ENCODE measurements at regions not wholly inside any gene's neighbourhood (a gene's known extent, or its start where the extent isn't known, plus 50 kb on each side); places are given as distances from the start of the nearest gene placed in this dataset.

DNA sequence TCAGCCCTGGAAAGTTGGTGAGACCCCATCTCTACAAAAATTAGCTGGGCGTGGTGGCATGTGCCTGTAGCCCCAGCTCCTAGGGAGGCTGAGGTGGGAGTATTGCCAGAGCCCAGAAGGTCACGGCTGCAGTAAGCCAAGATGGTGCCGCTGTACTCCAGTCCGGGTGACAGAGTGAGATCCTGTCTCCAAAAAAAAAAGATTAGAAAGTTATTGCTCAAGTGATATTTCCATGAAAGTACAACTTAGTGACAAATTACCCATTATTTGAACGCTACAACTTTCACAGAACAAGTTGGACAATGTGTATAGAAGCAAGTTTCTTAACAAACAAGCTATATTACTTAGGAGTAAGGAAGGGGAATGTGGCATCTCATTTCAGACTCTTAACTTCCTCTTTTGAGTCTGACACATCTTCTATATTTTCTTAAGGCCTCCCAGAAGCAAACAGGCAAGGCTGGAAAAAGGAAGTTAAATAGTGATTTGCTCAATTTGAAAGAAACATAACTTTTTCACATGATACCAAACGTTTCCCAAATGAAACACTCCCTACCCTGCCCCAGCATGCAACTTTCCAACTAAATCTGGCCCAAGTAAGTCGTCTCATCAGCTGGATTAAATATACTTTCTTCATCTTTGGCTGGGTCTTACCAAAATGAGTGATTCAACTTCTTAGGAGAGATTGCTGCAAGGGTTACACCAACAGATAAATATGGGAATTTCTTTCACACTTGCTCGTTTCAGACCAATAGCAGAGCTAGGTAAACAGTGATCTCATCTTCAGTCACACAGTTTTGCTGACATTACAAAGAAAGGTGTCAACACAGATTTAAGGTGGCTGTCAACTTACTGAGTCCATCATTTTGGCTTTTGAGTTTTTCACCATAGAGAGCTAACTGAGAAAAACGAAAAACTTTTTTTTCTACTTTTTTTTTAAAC is 66.3 kb upstream of the KLF6 start:
- DNase-seq (ENCODE audit: low spot score) (no peak), ATAC-seq (ENCODE audit: insufficient number of reproducible peaks, low FRiP score, low read depth) (peak; percentile 77)
- TF ChIP-seq, protein P1, sequence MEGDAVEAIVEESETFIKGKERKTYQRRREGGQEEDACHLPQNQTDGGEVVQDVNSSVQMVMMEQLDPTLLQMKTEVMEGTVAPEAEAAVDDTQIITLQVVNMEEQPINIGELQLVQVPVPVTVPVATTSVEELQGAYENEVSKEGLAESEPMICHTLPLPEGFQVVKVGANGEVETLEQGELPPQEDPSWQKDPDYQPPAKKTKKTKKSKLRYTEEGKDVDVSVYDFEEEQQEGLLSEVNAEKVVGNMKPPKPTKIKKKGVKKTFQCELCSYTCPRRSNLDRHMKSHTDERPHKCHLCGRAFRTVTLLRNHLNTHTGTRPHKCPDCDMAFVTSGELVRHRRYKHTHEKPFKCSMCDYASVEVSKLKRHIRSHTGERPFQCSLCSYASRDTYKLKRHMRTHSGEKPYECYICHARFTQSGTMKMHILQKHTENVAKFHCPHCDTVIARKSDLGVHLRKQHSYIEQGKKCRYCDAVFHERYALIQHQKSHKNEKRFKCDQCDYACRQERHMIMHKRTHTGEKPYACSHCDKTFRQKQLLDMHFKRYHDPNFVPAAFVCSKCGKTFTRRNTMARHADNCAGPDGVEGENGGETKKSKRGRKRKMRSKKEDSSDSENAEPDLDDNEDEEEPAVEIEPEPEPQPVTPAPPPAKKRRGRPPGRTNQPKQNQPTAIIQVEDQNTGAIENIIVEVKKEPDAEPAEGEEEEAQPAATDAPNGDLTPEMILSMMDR (IDR thresholded peaks at IDR 0.05) = no peak

DNA sequence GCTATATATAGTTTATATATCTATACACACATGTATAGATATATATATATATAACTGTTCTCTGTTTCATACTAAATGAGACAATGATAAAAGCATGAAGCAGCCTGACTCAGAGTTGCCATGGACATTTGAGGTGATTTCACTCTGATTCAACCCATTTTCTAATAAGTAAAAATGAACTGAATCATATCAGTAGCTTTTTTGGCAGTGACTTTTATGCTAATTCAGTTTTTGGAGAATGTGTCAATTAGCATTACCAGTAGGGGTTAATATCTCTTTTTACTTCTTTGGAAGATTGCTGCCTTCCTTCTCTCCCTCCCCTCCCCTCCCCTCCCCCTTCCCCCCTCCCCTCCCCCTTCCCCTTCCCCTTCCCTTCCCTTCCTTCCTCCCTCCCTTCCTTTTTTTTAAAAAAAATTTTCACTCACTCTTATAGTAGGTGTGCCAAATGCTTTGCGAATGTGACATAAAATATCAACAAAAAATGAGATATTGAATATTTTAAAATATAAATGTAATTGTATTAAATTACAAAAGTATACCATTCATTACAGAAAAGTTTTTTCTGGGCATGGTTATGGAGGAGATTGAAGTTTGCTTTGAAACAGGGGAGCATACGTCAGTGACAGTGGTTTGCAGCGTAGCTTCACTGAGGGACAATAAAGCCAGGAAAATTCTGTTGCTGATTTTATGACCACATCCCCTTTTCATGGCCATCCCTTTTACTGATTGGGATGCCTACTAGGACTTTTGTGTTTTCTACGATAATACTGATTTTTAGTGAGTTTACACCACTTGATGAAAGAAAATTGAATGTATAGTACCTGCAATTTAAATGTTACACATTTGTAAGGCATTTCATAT is 64.0 kb upstream of the KLF6 start:
- no peak overlapping the region for H3K27ac ChIP-seq
- ATAC-seq (ENCODE audit: insufficient number of reproducible peaks, low FRiP score, low read depth) (no peak), DNase-seq (ENCODE audit: low spot score) (no peak)
- H3K27me3 ChIP-seq (replicated peaks; ENCODE audit: insufficient read depth) = no peaks in the 10 kb centered on the region
- peaks cover 15 to 35% of the 10 kb centered on the region in 2 donors for H3K4me1 ChIP-seq (ENCODE audit: control insufficient read depth in 1 of 2, low read depth in 2 of 2)
- TF ChIP-seq, protein P1 (IDR thresholded peaks at IDR 0.05) = no peak
- no peaks in the 10 kb centered on the region for H3K36me3 ChIP-seq
- no peak overlapping the region for H3K4me3 ChIP-seq
- H3K9me3 ChIP-seq = no peaks in the 10 kb centered on the region

More for the DNA sequence above, 66.3 kb upstream of the KLF6 start:
- Histone ChIP-seq H3K27ac (peak overlapping the region; percentile 73 to 91), H3K27me3 (replicated peaks; ENCODE audit: insufficient read depth) (no peaks in the 10 kb centered on the region), H3K9me3 (no peaks in the 10 kb centered on the region), H3K4me3 (no peak overlapping the region), H3K4me1 (ENCODE audit: control insufficient read depth in 1 of 2, low read depth in 2 of 2) (peaks cover 19 to 41% of the 10 kb centered on the region in 2 donors), H3K36me3 (no peaks in the 10 kb centered on the region)

DNA sequence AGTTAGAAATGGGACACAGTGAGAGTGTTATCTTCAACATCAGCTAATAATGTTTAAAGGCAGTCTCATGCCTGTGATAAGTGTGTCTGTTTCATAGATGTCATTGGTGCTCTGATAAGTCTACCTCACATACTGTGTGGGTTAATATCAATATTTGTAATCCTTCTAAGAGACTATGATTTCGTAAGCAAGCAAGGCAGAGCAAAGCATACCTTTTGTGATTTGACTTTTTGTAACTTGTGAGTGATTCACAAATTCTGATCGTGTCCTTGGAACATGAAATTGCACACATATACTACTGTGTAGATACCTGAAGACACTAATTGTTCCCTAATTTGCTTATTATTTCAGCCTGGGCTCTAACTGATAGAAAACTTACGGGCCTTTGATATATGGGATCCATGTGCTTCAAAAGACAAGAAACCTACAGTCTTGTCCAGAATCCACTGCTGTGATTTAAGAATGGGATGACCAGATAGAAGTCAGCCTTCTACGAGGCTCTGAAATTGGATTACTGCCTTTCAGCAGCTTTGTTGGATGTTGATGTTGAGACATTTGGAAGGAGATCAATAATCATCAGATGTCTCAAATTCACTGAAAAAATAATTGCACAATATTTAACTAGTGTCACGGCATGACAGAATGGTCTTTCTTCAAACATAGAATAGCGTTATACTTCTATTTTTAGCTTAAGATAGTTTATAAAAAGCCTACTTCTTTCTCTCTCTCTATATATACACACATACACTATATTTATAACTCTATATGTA is 63.2 kb upstream of the KLF6 start:
- H3K9me3 ChIP-seq = no peaks in the 10 kb centered on the region
- H3K4me1 ChIP-seq (ENCODE audit: control insufficient read depth in 1 of 2, low read depth in 2 of 2) = peaks cover 11 to 28% of the 10 kb centered on the region in 2 donors
- no peak overlapping the region for H3K4me3 ChIP-seq
- TF ChIP-seq, protein P1 (IDR thresholded peaks at IDR 0.05) = no peak
- no peaks in the 10 kb centered on the region for H3K27me3 ChIP-seq (replicated peaks; ENCODE audit: insufficient read depth)
- H3K27ac ChIP-seq = no peak overlapping the region
- no peak for ATAC-seq (ENCODE audit: insufficient number of reproducible peaks, low FRiP score, low read depth)
- H3K36me3 ChIP-seq = no peaks in the 10 kb centered on the region
- no peak for DNase-seq (ENCODE audit: low spot score)

DNA sequence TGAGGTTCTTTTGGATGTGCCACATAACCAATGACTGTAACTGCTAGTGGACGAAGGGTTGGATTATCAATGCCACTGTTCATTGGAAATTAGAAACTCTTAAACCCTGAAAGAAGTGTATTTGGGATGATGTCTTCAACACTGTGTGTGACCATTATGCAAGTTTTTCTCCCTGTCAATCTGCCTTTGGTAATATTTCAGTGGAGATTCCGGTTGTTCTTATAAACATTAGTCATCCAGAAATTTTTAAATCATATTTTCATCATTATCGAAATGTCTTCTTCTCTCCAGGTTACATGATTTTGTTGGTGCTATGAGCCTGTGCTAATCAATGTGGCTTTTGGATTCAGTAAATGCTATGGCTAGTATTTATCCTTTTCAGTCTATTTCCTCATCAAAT is 61.7 kb upstream of the KLF6 start:
- Histone ChIP-seq H3K36me3 (no peaks in the 10 kb centered on the region), H3K4me3 (no peak overlapping the region), H3K4me1 (ENCODE audit: control insufficient read depth in 1 of 2, low read depth in 2 of 2) (peaks cover 2 to 14% of the 10 kb centered on the region in 2 donors), H3K9me3 (no peaks in the 10 kb centered on the region), H3K27me3 (replicated peaks; ENCODE audit: insufficient read depth) (no peaks in the 10 kb centered on the region), H3K27ac (no peak overlapping the region)
- TF ChIP-seq, protein P1 (IDR thresholded peaks at IDR 0.05) = no peak
- DNase-seq (ENCODE audit: low spot score) = no peak
- ATAC-seq (ENCODE audit: insufficient number of reproducible peaks, low FRiP score, low read depth) = no peak
